MCF 10A (cell line): ENCODE measurements at regions not wholly inside any gene's neighbourhood (a gene's known extent, or its start where the extent isn't known, plus 50 kb on each side); places are given as distances from the start of the nearest gene placed in this dataset.
"Not testable (repeated sequence)": the region's sequence is repeated elsewhere in the genome, so short reads cannot be mapped to it uniquely, and the experiment has no call there.

Experiments
- BruUV-seq: library from RNA; stranded (reverse); fragments of 400-500 nt; replicated peaks from 2 replicates; lab custom pipeline; 2021; lab: Mats Ljungman, UMichigan
- CTCF ChIA-PET: fragments of 300-600 bp; sonication (Branson Sonifier 250); formaldehyde crosslinking; extraction: SDS; loops from one replicate; lab custom pipeline; 2021; ENCODE audit warnings: antibody characterized with exemption, inconsistent platforms; lab: Yijun Ruan, JAX
- POLR2A ChIA-PET: fragments of 300-600, 350-650 bp; sonication (Branson Sonifier 250); formaldehyde crosslinking; extraction: SDS; loops from one replicate; lab custom pipeline; 2020; ENCODE audit warnings: antibody characterized with exemption, inconsistent platforms; lab: Yijun Ruan, JAX
- DNase-seq: peaks from one replicate; pipeline ENCODE4 v3.0.0-alpha.2; 2018; ENCODE audit not compliant: unreplicated experiment
- H3K27ac Mint-ChIP-seq: one replicate; pipeline ENCODE4 v1.8.0; 2022; ENCODE audit warnings: mild to moderate bottlenecking, low read depth, mixed read lengths; ENCODE audit not compliant: unreplicated experiment
- H3K27me3 Mint-ChIP-seq: one replicate; pipeline ENCODE4 v1.8.0; 2022; ENCODE audit warnings: mixed read lengths; ENCODE audit not compliant: insufficient read depth, unreplicated experiment
- H3K36me3 Mint-ChIP-seq: one replicate; pipeline ENCODE4 v1.8.0; 2022; ENCODE audit warnings: mild to moderate bottlenecking, moderate library complexity, mixed read lengths; ENCODE audit not compliant: insufficient read depth, unreplicated experiment
- H3K4me1 Mint-ChIP-seq: one replicate; pipeline ENCODE4 v1.8.0; 2022; ENCODE audit warnings: mixed read lengths; ENCODE audit not compliant: insufficient read depth, unreplicated experiment
- H3K4me3 Mint-ChIP-seq: one replicate; pipeline ENCODE4 v1.8.0; 2022; ENCODE audit warnings: mild to moderate bottlenecking, moderate library complexity, mixed read lengths; ENCODE audit not compliant: unreplicated experiment
- H3K9me3 Mint-ChIP-seq: one replicate; pipeline ENCODE4 v1.8.0; 2022; ENCODE audit warnings: mixed read lengths; ENCODE audit not compliant: unreplicated experiment
- intact Hi-C: fragments of 100-400 bp; cut with micrococcal nuclease; formaldehyde crosslinking; loops from 2 replicates; pipeline ENCODE4 v1.14.1; 2022
- TF ChIP-seq, protein P1 (sequence below): fragments of 200-600 bp; IDR thresholded peaks from one replicate; pipeline ENCODE4 v1.8.0; 2022; ENCODE audit warnings: antibody characterized with exemption, mild to moderate bottlenecking; ENCODE audit not compliant: unreplicated experiment

DNA sequence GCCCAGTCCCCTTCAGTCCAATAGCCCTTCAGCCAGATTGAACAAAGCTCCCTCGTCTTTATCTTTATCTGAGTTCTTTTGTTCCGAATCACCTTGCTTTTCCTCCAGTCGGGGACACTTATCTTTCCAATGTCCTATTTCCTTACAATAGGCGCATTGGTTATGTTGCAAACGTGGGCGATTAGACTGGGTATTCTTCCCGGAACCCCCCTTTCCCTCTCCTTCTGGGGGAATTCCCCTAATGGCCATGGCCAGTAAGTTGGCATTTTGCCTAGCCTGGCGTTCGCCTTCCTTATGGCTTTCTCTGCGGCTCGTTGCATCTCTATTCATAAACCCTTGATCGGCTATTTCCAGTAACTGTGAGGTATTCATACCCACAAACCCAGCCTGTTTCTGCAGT, 82.2 kb upstream of the VEPH1 start:
- DNase-seq: no peak
- Mint-ChIP-seq H3K9me3 (no peaks in the 10 kb centered on the region), H3K4me1 (no peaks in the 10 kb centered on the region), H3K4me3 (no peak overlapping the region), H3K27me3 (peaks cover 3% of the 10 kb centered on the region), H3K36me3 (no peaks in the 10 kb centered on the region), H3K27ac (no peak overlapping the region)
- POLR2A ChIA-PET: no interaction called here
- intact Hi-C loops: no loop called here
- CTCF ChIA-PET: interaction anchor here (2.7 kb wide), 1 partner anchor 12 kb away, joined by 14 read pairs; no protein-coding TSS in a partner anchor
- BruUV-seq: no TSS peak
- TF ChIP-seq, protein P1, sequence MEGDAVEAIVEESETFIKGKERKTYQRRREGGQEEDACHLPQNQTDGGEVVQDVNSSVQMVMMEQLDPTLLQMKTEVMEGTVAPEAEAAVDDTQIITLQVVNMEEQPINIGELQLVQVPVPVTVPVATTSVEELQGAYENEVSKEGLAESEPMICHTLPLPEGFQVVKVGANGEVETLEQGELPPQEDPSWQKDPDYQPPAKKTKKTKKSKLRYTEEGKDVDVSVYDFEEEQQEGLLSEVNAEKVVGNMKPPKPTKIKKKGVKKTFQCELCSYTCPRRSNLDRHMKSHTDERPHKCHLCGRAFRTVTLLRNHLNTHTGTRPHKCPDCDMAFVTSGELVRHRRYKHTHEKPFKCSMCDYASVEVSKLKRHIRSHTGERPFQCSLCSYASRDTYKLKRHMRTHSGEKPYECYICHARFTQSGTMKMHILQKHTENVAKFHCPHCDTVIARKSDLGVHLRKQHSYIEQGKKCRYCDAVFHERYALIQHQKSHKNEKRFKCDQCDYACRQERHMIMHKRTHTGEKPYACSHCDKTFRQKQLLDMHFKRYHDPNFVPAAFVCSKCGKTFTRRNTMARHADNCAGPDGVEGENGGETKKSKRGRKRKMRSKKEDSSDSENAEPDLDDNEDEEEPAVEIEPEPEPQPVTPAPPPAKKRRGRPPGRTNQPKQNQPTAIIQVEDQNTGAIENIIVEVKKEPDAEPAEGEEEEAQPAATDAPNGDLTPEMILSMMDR: no peak

- Mint-ChIP-seq H3K4me1 (no peaks in the 10 kb centered on the region), H3K36me3 (no peaks in the 10 kb centered on the region), H3K9me3 (no peaks in the 10 kb centered on the region), H3K27me3 (no peaks in the 10 kb centered on the region), H3K4me3 (no peak overlapping the region), H3K27ac (no peak overlapping the region)
- ChIA-PET POLR2A (interaction anchor here (1.3 kb wide), 1 partner anchor 9 kb away, joined by 3 read pairs; no protein-coding TSS in a partner anchor), CTCF (interaction anchor here (0.7 to 1.3 kb wide), 4 partner anchors 10 to 33 kb away, joined by 3 to 7 read pairs (median 4); no protein-coding TSS in a partner anchor)
- BruUV-seq: no TSS peak
- TF ChIP-seq, protein P1: no peak
- no peak for DNase-seq
- intact Hi-C loops: no loop called here
Observed at GRCh38 chr3:157582637-157582973, 79.4 kb upstream of the VEPH1 start.

DNA sequence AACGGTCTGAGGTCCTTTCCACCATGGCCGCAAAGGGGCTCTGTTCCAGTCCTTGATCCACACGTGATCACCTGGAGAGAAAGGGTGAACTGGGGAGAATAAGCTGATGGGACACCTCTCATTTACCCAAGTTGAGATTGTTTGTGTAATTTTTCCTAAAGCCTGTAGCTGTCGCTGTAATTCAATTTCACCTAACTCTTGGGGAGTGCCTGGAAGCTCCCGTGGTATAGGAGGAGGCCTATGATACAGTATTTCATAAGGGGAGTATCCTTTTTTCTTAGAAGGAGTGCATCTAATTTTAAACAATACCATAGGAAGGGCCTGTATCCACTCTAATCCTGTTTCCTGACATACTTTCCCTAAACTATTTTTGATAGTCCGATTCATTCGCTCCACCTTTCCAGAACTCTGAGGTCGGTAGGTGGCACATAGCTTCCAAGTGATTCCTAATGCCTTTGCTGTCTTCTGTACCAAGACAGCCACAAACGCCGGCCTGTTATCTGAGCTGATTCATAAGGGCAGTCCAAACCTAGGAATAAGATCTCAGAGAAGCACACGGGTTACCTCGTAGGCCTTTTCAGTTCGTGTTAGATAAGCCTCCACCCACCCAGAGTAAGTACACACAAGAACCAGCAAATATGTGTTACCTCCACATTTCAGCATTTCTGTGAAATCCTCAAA, 78.9 kb upstream of the VEPH1 start:
- BruUV-seq, H3K4me3 Mint-ChIP-seq, H3K4me1 Mint-ChIP-seq, H3K36me3 Mint-ChIP-seq, H3K27ac Mint-ChIP-seq, H3K9me3 Mint-ChIP-seq, intact Hi-C loops, H3K27me3 Mint-ChIP-seq: not testable (repeated sequence)
- DNase-seq: peak; percentile 29
- ChIA-PET POLR2A (interaction anchor here (1.3 kb wide), 1 partner anchor 8 kb away, joined by 3 read pairs; no protein-coding TSS in a partner anchor), CTCF (interaction anchor here (0.7 to 1.3 kb wide), 4 partner anchors 9 to 34 kb away, joined by 3 to 7 read pairs (median 4); no protein-coding TSS in a partner anchor)
- TF ChIP-seq, protein P1: peak; percentile 20

DNA sequence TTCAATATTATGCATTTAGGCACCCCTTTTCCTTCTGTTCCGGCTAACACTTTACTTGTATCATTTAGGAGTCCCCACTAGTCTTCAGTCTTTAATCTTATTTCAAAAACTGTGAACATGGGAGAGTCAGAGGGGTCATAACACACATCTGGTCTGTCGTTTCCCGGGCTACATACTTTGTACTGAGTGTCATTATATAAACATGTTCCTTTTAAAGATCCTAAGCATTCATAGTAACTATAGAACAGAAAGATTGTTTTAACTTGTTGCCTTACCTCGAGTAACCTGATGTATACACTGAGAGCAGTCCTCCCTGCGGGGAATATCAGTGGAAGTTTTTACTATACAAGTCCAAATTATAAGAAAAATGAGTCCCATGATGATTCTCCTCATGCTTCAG, 78.2 kb upstream of the VEPH1 start:
- Mint-ChIP-seq H3K9me3 (no peaks in the 10 kb centered on the region), H3K4me3 (no peak overlapping the region), H3K27me3 (no peaks in the 10 kb centered on the region), H3K4me1 (no peaks in the 10 kb centered on the region), H3K36me3 (no peaks in the 10 kb centered on the region), H3K27ac (no peak overlapping the region)
- ChIA-PET CTCF (interaction anchor here (1.3 kb wide), 1 partner anchor 10 kb away, joined by 4 read pairs; no protein-coding TSS in a partner anchor), POLR2A (interaction anchor here (1.3 kb wide), 1 partner anchor 7 kb away, joined by 3 read pairs; no protein-coding TSS in a partner anchor)
- no peak for DNase-seq
- BruUV-seq: no TSS peak
- TF ChIP-seq, protein P1: no peak
- intact Hi-C loops: no loop called here
